ENCODE measurements at regions not wholly inside any gene's neighbourhood (a gene's known extent, or its start where the extent isn't known, plus 50 kb on each side); places are given as distances from the start of the nearest gene placed in this dataset.

DNA sequence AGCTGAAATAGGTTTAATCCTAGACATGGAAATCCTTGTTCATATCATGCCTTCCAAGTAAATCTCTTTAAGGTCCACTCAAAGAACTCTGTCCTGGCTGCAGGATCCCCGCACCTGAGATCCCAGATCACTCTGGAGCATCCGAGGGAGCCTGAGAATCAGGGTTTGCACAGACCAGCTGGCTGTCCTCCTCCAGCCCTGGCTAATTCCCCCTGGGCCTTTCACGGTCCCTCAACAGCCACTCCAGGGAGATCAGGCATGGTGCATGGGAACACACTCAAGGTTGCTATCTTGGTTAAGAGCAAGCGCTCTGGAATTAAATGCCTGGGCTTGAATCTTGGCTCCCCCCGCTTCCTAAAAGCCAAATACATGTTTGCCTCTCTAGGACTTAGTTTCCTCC is 130.8 kb downstream of the IRS2 start:
- no peak for TF ChIP-seq BACH2 (CRISPR knock-in tag; IDR thresholded peaks at IDR 0.05; ENCODE audit: borderline replicate concordance)
- no peak for TF ChIP-seq ZFP3 (CRISPR knock-in tag; IDR thresholded peaks at IDR 0.05)
- no peak for TF ChIP-seq RARB (CRISPR knock-in tag; IDR thresholded peaks at IDR 0.05)
- TF ChIP-seq, protein P1, sequence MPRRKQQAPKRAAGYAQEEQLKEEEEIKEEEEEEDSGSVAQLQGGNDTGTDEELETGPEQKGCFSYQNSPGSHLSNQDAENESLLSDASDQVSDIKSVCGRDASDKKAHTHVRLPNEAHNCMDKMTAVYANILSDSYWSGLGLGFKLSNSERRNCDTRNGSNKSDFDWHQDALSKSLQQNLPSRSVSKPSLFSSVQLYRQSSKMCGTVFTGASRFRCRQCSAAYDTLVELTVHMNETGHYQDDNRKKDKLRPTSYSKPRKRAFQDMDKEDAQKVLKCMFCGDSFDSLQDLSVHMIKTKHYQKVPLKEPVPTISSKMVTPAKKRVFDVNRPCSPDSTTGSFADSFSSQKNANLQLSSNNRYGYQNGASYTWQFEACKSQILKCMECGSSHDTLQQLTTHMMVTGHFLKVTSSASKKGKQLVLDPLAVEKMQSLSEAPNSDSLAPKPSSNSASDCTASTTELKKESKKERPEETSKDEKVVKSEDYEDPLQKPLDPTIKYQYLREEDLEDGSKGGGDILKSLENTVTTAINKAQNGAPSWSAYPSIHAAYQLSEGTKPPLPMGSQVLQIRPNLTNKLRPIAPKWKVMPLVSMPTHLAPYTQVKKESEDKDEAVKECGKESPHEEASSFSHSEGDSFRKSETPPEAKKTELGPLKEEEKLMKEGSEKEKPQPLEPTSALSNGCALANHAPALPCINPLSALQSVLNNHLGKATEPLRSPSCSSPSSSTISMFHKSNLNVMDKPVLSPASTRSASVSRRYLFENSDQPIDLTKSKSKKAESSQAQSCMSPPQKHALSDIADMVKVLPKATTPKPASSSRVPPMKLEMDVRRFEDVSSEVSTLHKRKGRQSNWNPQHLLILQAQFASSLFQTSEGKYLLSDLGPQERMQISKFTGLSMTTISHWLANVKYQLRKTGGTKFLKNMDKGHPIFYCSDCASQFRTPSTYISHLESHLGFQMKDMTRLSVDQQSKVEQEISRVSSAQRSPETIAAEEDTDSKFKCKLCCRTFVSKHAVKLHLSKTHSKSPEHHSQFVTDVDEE (CRISPR knock-in tag; IDR thresholded peaks at IDR 0.05) = no peak
- no peak for TF ChIP-seq ZNF8 (CRISPR knock-in tag; IDR thresholded peaks at IDR 0.05)
- TF ChIP-seq, protein P2, sequence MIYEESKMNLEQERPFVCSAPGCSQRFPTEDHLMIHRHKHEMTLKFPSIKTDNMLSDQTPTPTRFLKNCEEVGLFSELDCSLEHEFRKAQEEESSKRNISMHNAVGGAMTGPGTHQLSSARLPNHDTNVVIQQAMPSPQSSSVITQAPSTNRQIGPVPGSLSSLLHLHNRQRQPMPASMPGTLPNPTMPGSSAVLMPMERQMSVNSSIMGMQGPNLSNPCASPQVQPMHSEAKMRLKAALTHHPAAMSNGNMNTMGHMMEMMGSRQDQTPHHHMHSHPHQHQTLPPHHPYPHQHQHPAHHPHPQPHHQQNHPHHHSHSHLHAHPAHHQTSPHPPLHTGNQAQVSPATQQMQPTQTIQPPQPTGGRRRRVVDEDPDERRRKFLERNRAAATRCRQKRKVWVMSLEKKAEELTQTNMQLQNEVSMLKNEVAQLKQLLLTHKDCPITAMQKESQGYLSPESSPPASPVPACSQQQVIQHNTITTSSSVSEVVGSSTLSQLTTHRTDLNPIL (CRISPR knock-in tag; IDR thresholded peaks at IDR 0.05; ENCODE audit: low read depth) = no peak
- TF ChIP-seq ZFP30 (CRISPR knock-in tag; IDR thresholded peaks at IDR 0.05) = no peak
- TF ChIP-seq SNAI2 (CRISPR knock-in tag; IDR thresholded peaks at IDR 0.05) = no peak
- TF ChIP-seq ZNF70 (CRISPR knock-in tag; IDR thresholded peaks at IDR 0.05) = no peak
- TF ChIP-seq TOX (CRISPR knock-in tag; IDR thresholded peaks at IDR 0.05; ENCODE audit: borderline replicate concordance) = no peak
- no peak for TF ChIP-seq ZNF565 (CRISPR knock-in tag; conservative IDR thresholded peaks at IDR 0.05; ENCODE audit: low read depth)
- no peak for TF ChIP-seq PPARA (CRISPR knock-in tag; IDR thresholded peaks at IDR 0.05; ENCODE audit: borderline replicate concordance)
- TF ChIP-seq, protein P3, sequence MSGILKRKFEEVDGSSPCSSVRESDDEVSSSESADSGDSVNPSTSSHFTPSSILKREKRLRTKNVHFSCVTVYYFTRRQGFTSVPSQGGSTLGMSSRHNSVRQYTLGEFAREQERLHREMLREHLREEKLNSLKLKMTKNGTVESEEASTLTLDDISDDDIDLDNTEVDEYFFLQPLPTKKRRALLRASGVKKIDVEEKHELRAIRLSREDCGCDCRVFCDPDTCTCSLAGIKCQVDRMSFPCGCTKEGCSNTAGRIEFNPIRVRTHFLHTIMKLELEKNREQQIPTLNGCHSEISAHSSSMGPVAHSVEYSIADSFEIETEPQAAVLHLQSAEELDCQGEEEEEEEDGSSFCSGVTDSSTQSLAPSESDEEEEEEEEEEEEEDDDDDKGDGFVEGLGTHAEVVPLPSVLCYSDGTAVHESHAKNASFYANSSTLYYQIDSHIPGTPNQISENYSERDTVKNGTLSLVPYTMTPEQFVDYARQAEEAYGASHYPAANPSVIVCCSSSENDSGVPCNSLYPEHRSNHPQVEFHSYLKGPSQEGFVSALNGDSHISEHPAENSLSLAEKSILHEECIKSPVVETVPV (CRISPR knock-in tag; IDR thresholded peaks at IDR 0.05) = no peak
- no peak for TF ChIP-seq TCF4 (CRISPR knock-in tag; IDR thresholded peaks at IDR 0.05; ENCODE audit: borderline replicate concordance)
- TF ChIP-seq ISL1 (CRISPR knock-in tag; IDR thresholded peaks at IDR 0.05) = no peak
- no peak for TF ChIP-seq ZC3H10 (CRISPR knock-in tag; IDR thresholded peaks at IDR 0.05)
- TF ChIP-seq OSR1 (CRISPR knock-in tag; IDR thresholded peaks at IDR 0.05) = no peak
- TF ChIP-seq GLIS3 (CRISPR knock-in tag; IDR thresholded peaks at IDR 0.05) = no peak
- TF ChIP-seq, protein P4, sequence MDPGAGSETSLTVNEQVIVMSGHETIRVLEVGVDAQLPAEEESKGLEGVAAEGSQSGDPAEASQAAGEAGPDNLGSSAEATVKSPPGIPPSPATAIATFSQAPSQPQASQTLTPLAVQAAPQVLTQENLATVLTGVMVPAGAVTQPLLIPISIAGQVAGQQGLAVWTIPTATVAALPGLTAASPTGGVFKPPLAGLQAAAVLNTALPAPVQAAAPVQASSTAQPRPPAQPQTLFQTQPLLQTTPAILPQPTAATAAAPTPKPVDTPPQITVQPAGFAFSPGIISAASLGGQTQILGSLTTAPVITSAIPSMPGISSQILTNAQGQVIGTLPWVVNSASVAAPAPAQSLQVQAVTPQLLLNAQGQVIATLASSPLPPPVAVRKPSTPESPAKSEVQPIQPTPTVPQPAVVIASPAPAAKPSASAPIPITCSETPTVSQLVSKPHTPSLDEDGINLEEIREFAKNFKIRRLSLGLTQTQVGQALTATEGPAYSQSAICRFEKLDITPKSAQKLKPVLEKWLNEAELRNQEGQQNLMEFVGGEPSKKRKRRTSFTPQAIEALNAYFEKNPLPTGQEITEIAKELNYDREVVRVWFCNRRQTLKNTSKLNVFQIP (CRISPR knock-in tag; IDR thresholded peaks at IDR 0.05; ENCODE audit: borderline replicate concordance, low read depth) = no peak
- ATAC-seq = peak; percentile 32; the same call in 1 of the 3 replicates

DNA sequence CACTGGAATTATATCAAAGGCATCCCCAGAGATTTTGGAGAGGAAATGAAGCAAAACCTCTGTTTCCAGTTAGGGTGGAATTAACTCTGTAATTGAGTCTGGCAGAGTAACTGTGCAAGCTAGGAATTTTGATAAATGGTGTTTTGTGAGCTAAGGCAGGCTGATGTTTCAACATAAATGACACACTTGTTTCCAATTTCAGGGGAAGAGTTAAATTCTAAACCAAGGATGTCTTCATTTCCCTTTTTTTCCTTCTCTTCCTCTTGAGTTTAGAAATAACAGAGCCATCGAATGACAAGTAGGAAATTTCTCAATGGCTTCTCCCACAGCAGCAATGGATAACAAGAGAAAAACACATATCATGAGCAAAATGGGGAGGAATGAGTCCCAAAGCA is 131.2 kb downstream of the IRS2 start:
- ATAC-seq = peak; percentile 69
- TF ChIP-seq, protein P1 (CRISPR knock-in tag; IDR thresholded peaks at IDR 0.05) = peak; percentile 33; the same call in 1 of the 2 replicates
- TF ChIP-seq CSDC2 (CRISPR knock-in tag; IDR thresholded peaks at IDR 0.05) (no peak), TCF4 (CRISPR knock-in tag; IDR thresholded peaks at IDR 0.05; ENCODE audit: borderline replicate concordance) (peak; percentile 78), ESRRG (CRISPR knock-in tag; IDR thresholded peaks at IDR 0.05) (no peak), PPARA (CRISPR knock-in tag; IDR thresholded peaks at IDR 0.05; ENCODE audit: borderline replicate concordance) (no peak), BACH2 (CRISPR knock-in tag; IDR thresholded peaks at IDR 0.05; ENCODE audit: borderline replicate concordance) (no peak), ZC3H10 (CRISPR knock-in tag; IDR thresholded peaks at IDR 0.05) (no peak), ZNF8 (CRISPR knock-in tag; IDR thresholded peaks at IDR 0.05) (no peak), ISL1 (CRISPR knock-in tag; IDR thresholded peaks at IDR 0.05) (no peak), OSR1 (CRISPR knock-in tag; IDR thresholded peaks at IDR 0.05) (no peak), SNAI2 (CRISPR knock-in tag; IDR thresholded peaks at IDR 0.05) (no peak), RARB (CRISPR knock-in tag; IDR thresholded peaks at IDR 0.05) (no peak), ZFP30 (CRISPR knock-in tag; IDR thresholded peaks at IDR 0.05) (no peak)
- TF ChIP-seq, protein P5, sequence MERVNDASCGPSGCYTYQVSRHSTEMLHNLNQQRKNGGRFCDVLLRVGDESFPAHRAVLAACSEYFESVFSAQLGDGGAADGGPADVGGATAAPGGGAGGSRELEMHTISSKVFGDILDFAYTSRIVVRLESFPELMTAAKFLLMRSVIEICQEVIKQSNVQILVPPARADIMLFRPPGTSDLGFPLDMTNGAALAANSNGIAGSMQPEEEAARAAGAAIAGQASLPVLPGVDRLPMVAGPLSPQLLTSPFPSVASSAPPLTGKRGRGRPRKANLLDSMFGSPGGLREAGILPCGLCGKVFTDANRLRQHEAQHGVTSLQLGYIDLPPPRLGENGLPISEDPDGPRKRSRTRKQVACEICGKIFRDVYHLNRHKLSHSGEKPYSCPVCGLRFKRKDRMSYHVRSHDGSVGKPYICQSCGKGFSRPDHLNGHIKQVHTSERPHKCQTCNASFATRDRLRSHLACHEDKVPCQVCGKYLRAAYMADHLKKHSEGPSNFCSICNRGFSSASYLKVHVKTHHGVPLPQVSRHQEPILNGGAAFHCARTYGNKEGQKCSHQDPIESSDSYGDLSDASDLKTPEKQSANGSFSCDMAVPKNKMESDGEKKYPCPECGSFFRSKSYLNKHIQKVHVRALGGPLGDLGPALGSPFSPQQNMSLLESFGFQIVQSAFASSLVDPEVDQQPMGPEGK (CRISPR knock-in tag; IDR thresholded peaks at IDR 0.05; ENCODE audit: borderline replicate concordance) = no peak
- TF ChIP-seq, protein P2 (CRISPR knock-in tag; IDR thresholded peaks at IDR 0.05; ENCODE audit: low read depth) = no peak
- TF ChIP-seq, protein P4 (CRISPR knock-in tag; IDR thresholded peaks at IDR 0.05; ENCODE audit: borderline replicate concordance, low read depth) = no peak
